ENCODE measurements at regions not wholly inside any gene's neighbourhood (a gene's known extent, or its start where the extent isn't known, plus 50 kb on each side); places are given as distances from the start of the nearest gene placed in this dataset.

- no peak for DNase-seq
These were observed 228.3 kb downstream of the FOXO1 start for GRCh38 chr13:40438022-40438680.

- DNase-seq = no peak
These were observed 227.2 kb downstream of the FOXO1 start for GRCh38 chr13:40438999-40439797.

GRCh38 chr13:40439928-40440327, 226.5 kb downstream of the FOXO1 start:
- no peak for DNase-seq

GRCh38 chr13:40440990-40441820, 225.2 kb downstream of the FOXO1 start:
- peak; percentile 46 for DNase-seq

GRCh38 chr13:40442231-40442630, 224.2 kb downstream of the FOXO1 start:
- DNase-seq = no peak

GRCh38 chr13:40442826-40443225, 223.6 kb downstream of the FOXO1 start:
- no peak for DNase-seq

GRCh38 chr13:40444241-40444640, 222.2 kb downstream of the FOXO1 start:
- no peak for DNase-seq

GRCh38 chr13:40445557-40445990, 220.9 kb downstream of the FOXO1 start:
- peak; percentile 40 for DNase-seq

- no peak for DNase-seq
These were observed 220.1 kb downstream of the FOXO1 start for GRCh38 chr13:40446365-40446764.

GRCh38 chr13:40447857-40448256, 218.6 kb downstream of the FOXO1 start:
- DNase-seq = no peak

- DNase-seq = no peak
These were observed 214.3 kb downstream of the FOXO1 start for GRCh38 chr13:40452038-40452666.

GRCh38 chr13:40452741-40453334, 213.6 kb downstream of the FOXO1 start:
- no peak for DNase-seq

GRCh38 chr13:40453351-40454021, 213.0 kb downstream of the FOXO1 start:
- no peak for DNase-seq

- DNase-seq = no peak
These were observed 210.0 kb downstream of the FOXO1 start for GRCh38 chr13:40456397-40456953.

- DNase-seq = no peak
These were observed 209.4 kb downstream of the FOXO1 start for GRCh38 chr13:40456979-40457553.

GRCh38 chr13:40457929-40458719, 208.3 kb downstream of the FOXO1 start:
- DNase-seq = peak; percentile 68

GRCh38 chr13:40458720-40458990, 207.8 kb downstream of the FOXO1 start:
- no peak for DNase-seq

- no peak for DNase-seq
These were observed 206.3 kb downstream of the FOXO1 start for GRCh38 chr13:40460116-40460515.

- no peak for DNase-seq
These were observed 202.0 kb downstream of the FOXO1 start for GRCh38 chr13:40464337-40465014.

GRCh38 chr13:40465015-40465390, 201.4 kb downstream of the FOXO1 start:
- DNase-seq = no peak
